Ishikawa (cell line): ENCODE measurements at regions not wholly inside any gene's neighbourhood (a gene's known extent, or its start where the extent isn't known, plus 50 kb on each side); places are given as distances from the start of the nearest gene placed in this dataset.

Experiments used
- EP300 ChIP-seq: IDR thresholded peaks from 2 replicates; pipeline ENCODE4 v1.6.1; 2012; ENCODE audit warnings: borderline replicate concordance
- TF ChIP-seq, protein P1 (sequence below): IDR thresholded peaks from 2 replicates; pipeline ENCODE4 v1.6.1; 2012; ENCODE audit warnings: low read depth, mild to moderate bottlenecking

DNA sequence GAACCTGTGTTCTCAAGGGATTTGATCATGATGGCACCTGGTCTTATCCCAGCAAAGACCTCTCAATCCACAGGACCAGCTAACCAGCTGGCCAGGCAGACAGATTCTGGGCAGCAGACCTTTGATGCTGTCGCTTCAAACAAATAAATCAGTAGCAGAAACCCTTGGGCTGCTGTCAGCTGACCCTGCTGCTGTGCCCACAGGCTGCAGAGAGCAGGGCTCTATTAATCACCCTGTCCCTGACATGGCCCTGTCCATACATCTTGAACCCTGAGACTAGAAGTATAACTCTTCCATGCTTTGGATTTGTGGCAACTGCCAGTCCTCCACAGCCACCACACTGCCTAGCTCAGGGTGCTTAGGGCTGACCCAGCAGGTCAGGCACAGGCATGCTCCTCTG, 244.1 kb upstream of the PODXL start:
- TF ChIP-seq, protein P1, sequence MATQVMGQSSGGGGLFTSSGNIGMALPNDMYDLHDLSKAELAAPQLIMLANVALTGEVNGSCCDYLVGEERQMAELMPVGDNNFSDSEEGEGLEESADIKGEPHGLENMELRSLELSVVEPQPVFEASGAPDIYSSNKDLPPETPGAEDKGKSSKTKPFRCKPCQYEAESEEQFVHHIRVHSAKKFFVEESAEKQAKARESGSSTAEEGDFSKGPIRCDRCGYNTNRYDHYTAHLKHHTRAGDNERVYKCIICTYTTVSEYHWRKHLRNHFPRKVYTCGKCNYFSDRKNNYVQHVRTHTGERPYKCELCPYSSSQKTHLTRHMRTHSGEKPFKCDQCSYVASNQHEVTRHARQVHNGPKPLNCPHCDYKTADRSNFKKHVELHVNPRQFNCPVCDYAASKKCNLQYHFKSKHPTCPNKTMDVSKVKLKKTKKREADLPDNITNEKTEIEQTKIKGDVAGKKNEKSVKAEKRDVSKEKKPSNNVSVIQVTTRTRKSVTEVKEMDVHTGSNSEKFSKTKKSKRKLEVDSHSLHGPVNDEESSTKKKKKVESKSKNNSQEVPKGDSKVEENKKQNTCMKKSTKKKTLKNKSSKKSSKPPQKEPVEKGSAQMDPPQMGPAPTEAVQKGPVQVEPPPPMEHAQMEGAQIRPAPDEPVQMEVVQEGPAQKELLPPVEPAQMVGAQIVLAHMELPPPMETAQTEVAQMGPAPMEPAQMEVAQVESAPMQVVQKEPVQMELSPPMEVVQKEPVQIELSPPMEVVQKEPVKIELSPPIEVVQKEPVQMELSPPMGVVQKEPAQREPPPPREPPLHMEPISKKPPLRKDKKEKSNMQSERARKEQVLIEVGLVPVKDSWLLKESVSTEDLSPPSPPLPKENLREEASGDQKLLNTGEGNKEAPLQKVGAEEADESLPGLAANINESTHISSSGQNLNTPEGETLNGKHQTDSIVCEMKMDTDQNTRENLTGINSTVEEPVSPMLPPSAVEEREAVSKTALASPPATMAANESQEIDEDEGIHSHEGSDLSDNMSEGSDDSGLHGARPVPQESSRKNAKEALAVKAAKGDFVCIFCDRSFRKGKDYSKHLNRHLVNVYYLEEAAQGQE = no peak
- no peak for TF ChIP-seq EP300
